IMR-90 (cell line): ENCODE measurements at regions not wholly inside any gene's neighbourhood (a gene's known extent, or its start where the extent isn't known, plus 50 kb on each side); places are given as distances from the start of the nearest gene placed in this dataset.

Experiments used
- ATAC-seq: fragments of 200-7000 bp; cut with Tn5 transposase; 2 replicates; pipeline ENCODE4 v1.9.1; 2020; ENCODE audit warnings: low read depth, mild to moderate bottlenecking, moderate library complexity
- BruUV-seq: library from RNA; stranded (reverse); fragments of 400-500 nt; replicated peaks from 2 replicates; lab custom pipeline; 2021; lab: Mats Ljungman, UMichigan
- CTCF ChIA-PET: fragments of 300-600 bp; formaldehyde crosslinking; extraction: SDS; loops from one replicate; lab custom pipeline; 2021; ENCODE audit warnings: antibody characterized with exemption; lab: Yijun Ruan, JAX
- POLR2A ChIA-PET: fragments of 300-600 bp; sonication (Branson Sonifier 250); formaldehyde crosslinking; loops from one replicate; lab custom pipeline; 2022; ENCODE audit warnings: antibody characterized with exemption; ENCODE audit not compliant: unreplicated experiment; lab: Charles Lee
- DNase-seq: peaks from one replicate; pipeline ENCODE4 v3.0.0; 2013
- H2AFZ ChIP-seq: replicated peaks from 2 replicates; pipeline ENCODE3; 2013; ENCODE audit warnings: low read length, mild to moderate bottlenecking; ENCODE audit not compliant: poor library complexity
- H2AK5ac ChIP-seq: 2 replicates; pipeline ENCODE4 v1.6.1; 2013; ENCODE audit warnings: low read depth, low read length, inconsistent platforms
- H2AK9ac ChIP-seq: replicated peaks from 2 replicates; pipeline ENCODE3; 2013; ENCODE audit warnings: mild to moderate bottlenecking, low read depth, low read length, moderate library complexity; ENCODE audit not compliant: poor library complexity
- H2BK120ac ChIP-seq: 2 replicates; pipeline ENCODE4 v1.6.1; 2013; ENCODE audit warnings: low read depth, low read length, inconsistent platforms
- H2BK15ac ChIP-seq: 3 replicates; pipeline ENCODE4 v1.6.1; 2013; ENCODE audit warnings: low read depth, low read length, inconsistent platforms
- H2BK20ac ChIP-seq: 2 replicates; pipeline ENCODE4 v1.6.1; 2013; ENCODE audit warnings: low read depth, mild to moderate bottlenecking, inconsistent platforms, low read length, moderate library complexity
- H2BK5ac ChIP-seq: 2 replicates; pipeline ENCODE4 v1.6.1; 2013; ENCODE audit warnings: mild to moderate bottlenecking, low read depth, low read length, inconsistent platforms; ENCODE audit not compliant: poor library complexity, severe bottlenecking
- H3K14ac ChIP-seq: replicated peaks from 2 replicates; pipeline ENCODE4 v1.6.1; 2013; ENCODE audit warnings: low read depth, low read length, inconsistent platforms
- H3K18ac ChIP-seq: 2 replicates; pipeline ENCODE4 v1.6.1; 2013; ENCODE audit warnings: low read depth, low read length, control low read depth
- H3K23ac ChIP-seq: 2 replicates; pipeline ENCODE4 v1.6.1; 2013; ENCODE audit warnings: low read depth, low read length, inconsistent platforms
- H3K27ac ChIP-seq: 2 replicates; pipeline ENCODE4 v1.5.1; 2013; ENCODE audit warnings: mild to moderate bottlenecking, control low read depth, low read length; ENCODE audit not compliant: insufficient read depth
- H3K27me3 ChIP-seq: 2 replicates; pipeline ENCODE4 v1.6.1; 2013; ENCODE audit warnings: low read length; ENCODE audit not compliant: control insufficient read depth, insufficient read depth
- H3K36me3 ChIP-seq: 2 replicates; pipeline ENCODE4 v1.6.1; 2013; ENCODE audit warnings: low read length, mixed read lengths; ENCODE audit not compliant: control insufficient read depth, insufficient read depth
- H3K4ac ChIP-seq: 2 replicates; pipeline ENCODE4 v1.6.1; 2013; ENCODE audit warnings: low read depth, low read length, inconsistent platforms
- H3K4me1 ChIP-seq: 2 replicates; pipeline ENCODE4 v1.6.1; 2013; ENCODE audit warnings: low read length, mixed read lengths; ENCODE audit not compliant: control insufficient read depth, insufficient read depth
- H3K4me2 ChIP-seq: 2 replicates; pipeline ENCODE4 v1.6.1; 2013; ENCODE audit warnings: low read depth, mild to moderate bottlenecking, control low read depth, low read length, moderate library complexity
- H3K4me3 ChIP-seq: 2 replicates; pipeline ENCODE4 v1.5.1; 2013; ENCODE audit warnings: low read depth, mild to moderate bottlenecking, control low read depth, low read length, moderate library complexity; ENCODE audit not compliant: insufficient read depth
- H3K56ac ChIP-seq: 2 replicates; pipeline ENCODE4 v1.6.1; 2013; ENCODE audit warnings: low read length, inconsistent platforms; ENCODE audit not compliant: insufficient read depth; ENCODE audit errors: extremely low read depth
- H3K79me1 ChIP-seq, 2 experiments: 2 replicates each; pipeline ENCODE4 v1.6.1; 2013; ENCODE audit warnings: low read length in 2 of 2, inconsistent platforms in 1 of 2, low read depth in 1 of 2
- H3K9ac ChIP-seq: 2 replicates; pipeline ENCODE4 v1.6.1; 2013; ENCODE audit warnings: low read depth, low read length, control low read depth
- H3K9me1 ChIP-seq: 2 replicates; pipeline ENCODE4 v1.6.1; 2013; ENCODE audit warnings: low read length, inconsistent platforms; ENCODE audit not compliant: insufficient read depth
- H3K9me3 ChIP-seq: 2 replicates; pipeline ENCODE4 v1.6.1; 2013; ENCODE audit warnings: low read length; ENCODE audit not compliant: control insufficient read depth, insufficient read depth
- H4K20me1 ChIP-seq: 2 replicates; pipeline ENCODE4 v1.6.1; 2013; ENCODE audit warnings: low read length, inconsistent platforms; ENCODE audit not compliant: insufficient read depth
- H4K5ac ChIP-seq: 2 replicates; pipeline ENCODE4 v1.6.1; 2013; ENCODE audit warnings: mild to moderate bottlenecking, low read depth, low read length, control low read depth
- H4K8ac ChIP-seq, 2 experiments: 2 replicates each; pipeline ENCODE4 v1.6.1; 2013; ENCODE audit warnings: low read depth in 2 of 2, low read length in 2 of 2, control low read depth in 1 of 2, inconsistent platforms in 1 of 2
- H4K91ac ChIP-seq: 2 replicates; pipeline ENCODE4 v1.6.1; 2013; ENCODE audit warnings: low read depth, low read length, inconsistent platforms; ENCODE audit not compliant: insufficient read depth
- BHLHE40 ChIP-seq: fragments of 150-350 bp; IDR thresholded peaks from 2 replicates; pipeline ENCODE4 v1.6.1; 2016; ENCODE audit warnings: mild to moderate bottlenecking, low read depth, low read length
- CEBPB ChIP-seq: IDR thresholded peaks from 2 replicates; pipeline ENCODE4 v1.6.1; 2012; ENCODE audit warnings: low read depth, low read length, improper control_type of control experiment
- CHD1 ChIP-seq: IDR thresholded peaks from 2 replicates; pipeline ENCODE4 v1.6.1; 2012; ENCODE audit warnings: low read depth, low read length, improper control_type of control experiment
- CTCF ChIP-seq: conservative IDR thresholded peaks from 2 replicates; pipeline ENCODE4 v1.5.1; 2012; ENCODE audit warnings: mild to moderate bottlenecking, low read depth, low read length, improper control_type of control experiment
- ELK1 ChIP-seq: fragments of 150-350 bp; IDR thresholded peaks from 2 replicates; pipeline ENCODE4 v1.6.1; 2016; ENCODE audit warnings: low read depth, mild to moderate bottlenecking, low read length, moderate library complexity, borderline replicate concordance
- FOS ChIP-seq: fragments of 150-350 bp; IDR thresholded peaks from 2 replicates; pipeline ENCODE4 v1.6.1; 2016; ENCODE audit warnings: low read depth, low read length
- MAFK ChIP-seq: IDR thresholded peaks from 2 replicates; pipeline ENCODE4 v1.6.1; 2012; ENCODE audit warnings: low read depth, low read length, improper control_type of control experiment
- MAZ ChIP-seq: IDR thresholded peaks from 2 replicates; pipeline ENCODE4 v1.6.1; 2012; ENCODE audit warnings: low read depth, mild to moderate bottlenecking, low read length, improper control_type of control experiment, moderate library complexity, borderline replicate concordance
- MXI1 ChIP-seq: IDR thresholded peaks from 2 replicates; pipeline ENCODE4 v1.6.1; 2012; ENCODE audit warnings: low read depth, mild to moderate bottlenecking, low read length, moderate library complexity, borderline replicate concordance
- NFE2L2 ChIP-seq: fragments of 150-350 bp; IDR thresholded peaks from 2 replicates; pipeline ENCODE4 v1.6.1; 2016; ENCODE audit warnings: low read depth, mild to moderate bottlenecking, low read length
- POLR2A ChIP-seq: IDR thresholded peaks from 2 replicates; pipeline ENCODE4 v1.6.1; 2012; ENCODE audit warnings: mild to moderate bottlenecking, low read depth, low read length
- RAD21 ChIP-seq: IDR thresholded peaks from 2 replicates; pipeline ENCODE4 v1.6.1; 2012; ENCODE audit warnings: low read length, improper control_type of control experiment
- RCOR1 ChIP-seq: IDR thresholded peaks from 2 replicates; pipeline ENCODE4 v1.6.1; 2012; ENCODE audit warnings: mild to moderate bottlenecking, low read length, improper control_type of control experiment; ENCODE audit not compliant: insufficient replicate concordance
- RFX5 ChIP-seq: IDR thresholded peaks from 2 replicates; pipeline ENCODE4 v1.8.0; 2012; ENCODE audit warnings: low read depth, mild to moderate bottlenecking, low read length, moderate library complexity
- SMC3 ChIP-seq: fragments of 150-350 bp; IDR thresholded peaks from 2 replicates; pipeline ENCODE4 v1.6.1; 2016; ENCODE audit warnings: low read depth, mild to moderate bottlenecking, antibody characterized with exemption, low read length, moderate library complexity
- USF2 ChIP-seq: fragments of 150-350 bp; IDR thresholded peaks from 2 replicates; pipeline ENCODE4 v1.6.1; 2017; ENCODE audit warnings: mild to moderate bottlenecking, antibody characterized with exemption, low read length, low read depth
- dilution Hi-C: fragments of 300-500 bp; cut with HindIII; formaldehyde crosslinking; loops from one replicate; pipeline ENCODE4 v1.14.3; 2018; ENCODE audit warnings: low sequenced_read_pairs; ENCODE audit not compliant: unreplicated experiment
- in situ Hi-C: fragments of 300-500 bp; cut with MboI; formaldehyde crosslinking; loops from 3 replicates; pipeline ENCODE4 v1.14.3; 2019; ENCODE audit warnings: low sequenced_read_pairs, inconsistent platforms, mixed read lengths
- intact Hi-C: fragments of 100-400 bp; cut with micrococcal nuclease; formaldehyde crosslinking; loops from 2 replicates; pipeline ENCODE4 v1.10.0; 2022

- no peaks in the 10 kb centered on the region for H3K9me3 ChIP-seq
- no peak overlapping the region for H3K4me2 ChIP-seq
- H2BK5ac ChIP-seq, result no peak overlapping the region
- no peak overlapping the region for H4K5ac ChIP-seq
- H3K14ac ChIP-seq, result no peak overlapping the region
- no peaks in the 10 kb centered on the region for H4K20me1 ChIP-seq
- H3K36me3 ChIP-seq, result no peaks in the 10 kb centered on the region
- H3K4ac ChIP-seq, result no peak overlapping the region
- no peak overlapping the region for H3K9ac ChIP-seq
- H2AK9ac ChIP-seq, result no peak overlapping the region
- no peaks in the 10 kb centered on the region for H3K9me1 ChIP-seq
- H2AFZ ChIP-seq, result no peak overlapping the region
- H3K4me1 ChIP-seq, result no peaks in the 10 kb centered on the region
- ChIA-PET POLR2A (no interaction called here), CTCF (no interaction called here)
- no peak overlapping the region for H3K23ac ChIP-seq
- H2AK5ac ChIP-seq, result no peak overlapping the region
- H3K27me3 ChIP-seq, result no peaks in the 10 kb centered on the region
- intact Hi-C loops (no loop called here), dilution Hi-C loops (no loop called here), in situ Hi-C loops (no loop called here)
- H3K18ac ChIP-seq, result no peak overlapping the region
- H3K4me3 ChIP-seq, result no peak overlapping the region
- no peak overlapping the region for H4K91ac ChIP-seq
- BruUV-seq, result no TSS peak
- H2BK20ac ChIP-seq, result no peak overlapping the region
- no peak overlapping the region for H2BK120ac ChIP-seq
- no peak for DNase-seq
- no peak for ATAC-seq
- no peaks in the 10 kb centered on the region for H3K79me1 ChIP-seq
- H2BK15ac ChIP-seq, result no peak overlapping the region
- H3K56ac ChIP-seq, result no peak overlapping the region
- TF ChIP-seq USF2 (no peak), RAD21 (no peak), RCOR1 (no peak), MAFK (no peak), MAZ (no peak), NFE2L2 (no peak), ELK1 (no peak), BHLHE40 (no peak), RFX5 (no peak), FOS (no peak), CHD1 (no peak), POLR2A (no peak), CTCF (no peak), SMC3 (no peak), MXI1 (no peak), CEBPB (no peak)
- H4K8ac ChIP-seq, result no peak overlapping the region
- no peak overlapping the region for H3K27ac ChIP-seq
Observed at GRCh38 chr18:42578792-42579191, 536.7 kb downstream of the RIT2 start.
